ENCODE measurements at regions not wholly inside any gene's neighbourhood (a gene's known extent, or its start where the extent isn't known, plus 50 kb on each side); places are given as distances from the start of the nearest gene placed in this dataset.

- intact Hi-C loops (cut with DNase I; ENCODE audit: low total_unique reads) = no loop called here
- H3K4me1 ChIP-seq = no peaks in the 10 kb centered on the region
- TF ChIP-seq CTCF (IDR thresholded peaks at IDR 0.05) (no peak), POLR2A (IDR thresholded peaks at IDR 0.05) (no peak)
Observed at GRCh38 chr9:117886616-117887015, 182.4 kb downstream of the TLR4 start.

GRCh38 chr9:117887383-117887782 lies 183.2 kb downstream of the TLR4 start:
- H3K9me3 ChIP-seq = no peaks in the 10 kb centered on the region
- no peaks in the 10 kb centered on the region for H3K4me1 ChIP-seq
- no peak overlapping the region for H3K27ac ChIP-seq
- TF ChIP-seq CTCF (IDR thresholded peaks at IDR 0.05) (no peak), POLR2A (IDR thresholded peaks at IDR 0.05) (no peak)
- intact Hi-C loops (cut with DNase I; ENCODE audit: low total_unique reads) = no loop called here
- H3K27me3 ChIP-seq = no peaks in the 10 kb centered on the region
- no peaks in the 10 kb centered on the region for H3K36me3 ChIP-seq
- no peak overlapping the region for H3K4me3 ChIP-seq
- DNase-seq = no peak

More at GRCh38 chr9:117886616-117887015, 182.4 kb downstream of the TLR4 start:
- no peak overlapping the region for H3K4me3 ChIP-seq
- no peaks in the 10 kb centered on the region for H3K36me3 ChIP-seq
- DNase-seq = no peak
- H3K9me3 ChIP-seq = no peaks in the 10 kb centered on the region
- H3K27me3 ChIP-seq = no peaks in the 10 kb centered on the region
- H3K27ac ChIP-seq = no peak overlapping the region

- Histone ChIP-seq H3K4me1 (no peaks in the 10 kb centered on the region), H3K27me3 (no peaks in the 10 kb centered on the region), H3K4me3 (no peak overlapping the region), H3K9me3 (no peaks in the 10 kb centered on the region), H3K36me3 (no peaks in the 10 kb centered on the region), H3K27ac (no peak overlapping the region)
- TF ChIP-seq CTCF (IDR thresholded peaks at IDR 0.05) (no peak), POLR2A (IDR thresholded peaks at IDR 0.05) (no peak)
- intact Hi-C loops (cut with DNase I; ENCODE audit: low total_unique reads) = no loop called here
- DNase-seq = no peak
Observed at GRCh38 chr9:117887941-117888340, 183.7 kb downstream of the TLR4 start.

DNA sequence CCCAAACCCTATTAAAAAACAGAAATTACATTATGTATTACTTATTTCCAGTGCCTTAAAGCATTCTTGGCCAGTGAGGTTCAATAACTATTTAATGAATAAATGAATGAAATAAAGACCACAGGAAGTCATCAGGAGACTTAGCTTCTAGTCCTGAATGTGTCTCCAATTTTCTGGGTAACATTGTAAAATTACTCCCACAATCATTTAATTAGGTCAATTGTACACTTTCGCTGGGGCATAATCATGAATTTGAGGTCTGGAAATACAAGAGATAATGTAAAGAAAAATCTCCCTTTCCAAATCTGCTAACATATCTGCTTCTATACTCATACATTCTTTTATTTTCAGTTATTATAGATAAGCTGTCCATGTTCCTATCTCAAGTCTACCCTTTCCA lies 199.2 kb downstream of the TLR4 start:
- H3K4me3 ChIP-seq = no peak overlapping the region
- no peak overlapping the region for H3K27ac ChIP-seq
- no peaks in the 10 kb centered on the region for H3K4me1 ChIP-seq
- TF ChIP-seq CTCF (IDR thresholded peaks at IDR 0.05) (no peak), POLR2A (IDR thresholded peaks at IDR 0.05) (no peak)
- no peaks in the 10 kb centered on the region for H3K9me3 ChIP-seq
- no peak for DNase-seq
- intact Hi-C loops (cut with DNase I; ENCODE audit: low total_unique reads) = no loop called here
- no peaks in the 10 kb centered on the region for H3K27me3 ChIP-seq
- no peaks in the 10 kb centered on the region for H3K36me3 ChIP-seq

DNA sequence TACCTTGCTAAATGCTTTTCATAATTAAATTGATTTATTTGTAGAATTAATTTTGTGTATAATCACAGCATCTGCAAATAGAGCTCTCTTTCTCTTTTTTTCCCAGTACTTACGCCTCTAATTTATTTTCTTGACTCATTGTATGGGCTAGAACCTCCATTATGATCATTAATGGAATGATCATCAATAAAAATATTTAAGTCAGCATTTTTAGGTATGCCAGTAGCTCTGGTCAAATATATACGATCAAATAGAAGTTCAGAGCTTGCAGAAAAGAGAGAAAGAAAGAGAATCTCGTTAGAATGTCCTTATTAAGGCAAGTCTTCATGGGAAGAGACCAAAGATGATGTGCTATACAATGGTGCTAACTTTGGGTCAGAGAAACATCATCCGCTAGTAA lies 202.6 kb downstream of the TLR4 start:
- DNase-seq = no peak
- no peaks in the 10 kb centered on the region for H3K36me3 ChIP-seq
- H3K27ac ChIP-seq = no peak overlapping the region
- intact Hi-C loops (cut with DNase I; ENCODE audit: low total_unique reads) = no loop called here
- H3K27me3 ChIP-seq = no peaks in the 10 kb centered on the region
- TF ChIP-seq POLR2A (IDR thresholded peaks at IDR 0.05) (no peak), CTCF (IDR thresholded peaks at IDR 0.05) (no peak)
- peaks cover 0 to 6% of the 10 kb centered on the region in 2 donors for H3K9me3 ChIP-seq
- no peaks in the 10 kb centered on the region for H3K4me1 ChIP-seq
- no peak overlapping the region for H3K4me3 ChIP-seq
